Stimulated activated CD8-positive, alpha-beta memory T cell treated with anti-CD3 and anti-CD28 coated beads, Interleukin-15, amount 100 ng/mL, for 24 hours (primary cell): ENCODE measurements at regions not wholly inside any gene's neighbourhood (a gene's known extent, or its start where the extent isn't known, plus 50 kb on each side); places are given as distances from the start of the nearest gene placed in this dataset.
"Not testable (repeated sequence)": the region's sequence is repeated elsewhere in the genome, so short reads cannot be mapped to it uniquely, and the experiment has no call there.

Experiments
- DNase-seq: peaks from one replicate; pipeline ENCODE4 v3.0.0-alpha.2; 2020; ENCODE audit warnings: low read depth

DNA sequence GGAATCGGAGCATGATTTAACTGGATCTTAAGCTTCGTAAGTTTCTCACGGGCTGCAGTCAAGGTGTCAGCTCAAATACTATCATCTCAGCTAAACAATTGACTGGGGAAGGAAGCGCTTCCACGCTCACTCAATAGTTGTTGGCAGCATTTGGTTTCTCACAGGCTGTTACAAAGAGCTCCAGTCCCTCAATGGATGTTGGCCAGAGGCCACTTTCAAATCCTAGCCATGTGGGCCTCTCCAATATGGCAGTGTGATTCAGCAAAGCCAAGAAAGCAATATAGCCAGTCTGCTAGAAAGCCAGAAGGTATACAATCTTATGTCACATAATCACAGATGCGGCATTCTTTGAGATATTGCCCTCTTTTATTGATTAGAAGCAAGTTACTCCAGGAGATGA, 98.3 kb upstream of the PHACTR1 start:
- DNase-seq: no peak

DNA sequence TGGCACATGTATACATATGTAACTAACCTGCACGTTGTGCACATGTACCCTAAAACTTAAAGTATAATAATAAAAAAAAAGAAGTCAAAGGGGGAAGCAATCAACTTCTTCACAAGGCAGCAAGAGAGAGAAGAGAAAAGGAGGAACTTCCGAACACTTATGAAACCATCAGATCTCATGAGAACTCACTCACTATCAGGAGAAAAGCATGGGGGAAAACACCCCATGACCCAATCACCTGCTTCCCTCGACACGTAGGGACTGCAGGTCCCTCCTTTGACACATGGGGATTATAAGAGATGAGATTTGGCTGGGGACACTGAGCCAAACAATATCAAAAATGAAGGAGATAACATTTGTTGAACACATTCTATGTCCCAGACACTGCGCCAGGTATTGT, 94.8 kb upstream of the PHACTR1 start:
- DNase-seq: no peak

GRCh38 chr6:12622566-12622965, 94.0 kb upstream of the PHACTR1 start:
- DNase-seq: no peak

- DNase-seq: no peak
Measured at GRCh38 chr6:12624142-12624837, 92.3 kb upstream of the PHACTR1 start.

DNA sequence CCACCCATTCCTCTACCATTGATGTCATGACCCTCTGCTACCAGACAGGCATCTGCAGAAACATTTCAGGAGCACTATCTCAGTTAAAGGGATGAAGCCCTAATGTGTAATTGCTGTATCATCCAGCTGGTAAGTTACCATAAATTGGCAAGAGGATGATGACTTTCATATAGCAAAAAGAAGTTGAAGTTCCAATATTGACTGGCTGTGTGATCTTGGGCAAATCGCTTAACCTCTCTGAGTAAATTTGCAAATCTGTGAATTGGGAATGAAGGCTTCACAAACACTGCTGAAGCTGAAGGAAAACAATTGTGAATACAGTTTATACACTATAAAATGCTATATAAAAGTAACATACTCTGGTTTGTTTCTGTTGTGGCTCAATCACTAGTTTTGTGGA, 89.5 kb upstream of the PHACTR1 start:
- no peak for DNase-seq

GRCh38 chr6:12628327-12628726, 88.2 kb upstream of the PHACTR1 start:
- DNase-seq: no peak

GRCh38 chr6:12633746-12634145, 82.8 kb upstream of the PHACTR1 start:
- DNase-seq: not testable (repeated sequence)

DNA sequence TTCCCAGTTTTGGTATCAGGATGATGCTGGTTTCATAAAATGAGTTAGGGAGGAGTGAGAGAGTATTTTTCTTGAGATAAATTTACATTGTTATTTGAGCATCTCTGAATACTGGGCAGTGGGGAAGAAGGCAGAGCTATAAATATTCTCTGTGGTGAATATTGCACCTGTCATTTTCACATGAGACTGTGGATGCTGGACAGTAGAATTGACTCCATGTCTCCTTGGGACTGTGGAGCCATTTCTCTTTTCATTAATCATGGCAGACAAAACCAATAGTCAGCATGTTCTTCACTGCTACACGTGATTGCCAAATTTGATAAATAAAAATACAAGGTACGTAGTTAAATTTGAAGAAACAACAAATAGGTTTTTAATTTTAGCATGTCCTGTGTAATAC, 81.2 kb upstream of the PHACTR1 start:
- no peak for DNase-seq

GRCh38 chr6:12635813-12636212, 80.8 kb upstream of the PHACTR1 start:
- no peak for DNase-seq

DNA sequence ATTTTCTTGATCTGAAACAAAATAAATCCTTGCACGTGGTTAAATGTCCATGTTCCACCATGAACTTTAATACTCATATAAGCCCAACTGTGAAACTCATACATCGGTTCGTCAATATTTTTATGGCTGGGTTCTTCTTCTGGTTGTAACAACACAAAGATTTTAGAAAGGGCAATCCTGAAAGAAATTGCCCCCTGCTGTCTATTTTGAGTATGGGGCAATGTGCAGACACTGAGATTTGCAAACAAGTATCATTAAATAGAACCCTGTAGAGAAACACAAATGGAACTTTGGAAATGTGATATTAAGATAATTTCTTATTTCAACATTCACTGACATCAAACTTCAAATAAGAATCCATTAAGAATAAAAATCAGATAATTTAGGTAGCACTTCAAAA, 80.2 kb upstream of the PHACTR1 start:
- no peak for DNase-seq

DNA sequence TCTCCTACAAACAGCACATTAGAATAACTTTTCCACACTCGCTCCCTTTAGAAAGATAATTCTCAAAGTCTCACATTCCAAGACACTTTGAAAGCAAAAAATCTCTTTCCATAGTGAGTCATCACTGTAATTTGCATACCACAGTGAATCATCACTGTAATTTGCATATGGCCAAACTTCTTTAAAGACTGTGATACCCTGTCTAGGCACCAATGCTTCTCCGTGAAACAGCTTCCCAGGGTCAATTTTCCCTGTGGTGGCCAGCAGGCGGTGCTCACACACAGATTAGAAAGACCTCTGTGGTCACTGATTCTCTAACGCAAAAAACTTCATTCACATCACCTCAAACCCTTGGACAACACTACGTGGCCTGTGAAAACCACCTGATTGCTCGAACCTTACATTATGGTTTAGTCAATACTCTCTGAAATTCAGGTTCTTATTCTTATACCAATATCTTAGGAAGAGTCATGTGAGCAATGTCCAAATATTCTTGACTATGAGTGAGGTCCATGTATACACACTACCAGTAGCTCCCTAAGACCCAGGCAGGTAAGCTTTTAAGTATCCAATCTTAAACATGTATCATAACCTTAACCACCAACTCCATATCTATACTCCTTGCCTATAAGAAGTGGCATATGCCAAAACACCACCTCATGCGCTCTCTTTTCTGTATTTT, 78.5 kb upstream of the PHACTR1 start:
- DNase-seq: peak; percentile 3

DNA sequence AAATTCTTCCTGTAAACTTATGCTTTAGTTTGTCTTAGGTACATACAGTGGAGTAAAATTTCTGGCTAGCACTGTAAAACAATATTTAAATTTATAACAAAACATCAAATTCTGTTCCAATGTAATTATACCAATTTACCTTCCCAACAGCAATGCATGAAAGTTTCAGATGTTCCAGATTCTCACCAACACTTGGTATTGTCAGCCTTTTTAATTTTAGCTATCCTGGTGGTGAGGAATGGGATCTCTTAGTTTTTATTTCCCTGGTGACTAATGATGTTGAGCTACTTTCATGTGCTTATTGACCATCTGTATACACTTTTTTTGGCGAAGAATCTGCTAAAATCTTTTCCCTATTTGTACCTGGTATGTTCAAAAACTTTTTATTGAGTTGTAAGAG, 76.1 kb upstream of the PHACTR1 start:
- no peak for DNase-seq

- not testable (repeated sequence) for DNase-seq
Measured at GRCh38 chr6:12641785-12642184, 74.8 kb upstream of the PHACTR1 start.

GRCh38 chr6:12645941-12646340, 70.6 kb upstream of the PHACTR1 start:
- no peak for DNase-seq

- no peak for DNase-seq
Measured at GRCh38 chr6:12648171-12648570, 68.4 kb upstream of the PHACTR1 start.

- no peak for DNase-seq
Measured at GRCh38 chr6:12649325-12649724, 67.2 kb upstream of the PHACTR1 start.

DNA sequence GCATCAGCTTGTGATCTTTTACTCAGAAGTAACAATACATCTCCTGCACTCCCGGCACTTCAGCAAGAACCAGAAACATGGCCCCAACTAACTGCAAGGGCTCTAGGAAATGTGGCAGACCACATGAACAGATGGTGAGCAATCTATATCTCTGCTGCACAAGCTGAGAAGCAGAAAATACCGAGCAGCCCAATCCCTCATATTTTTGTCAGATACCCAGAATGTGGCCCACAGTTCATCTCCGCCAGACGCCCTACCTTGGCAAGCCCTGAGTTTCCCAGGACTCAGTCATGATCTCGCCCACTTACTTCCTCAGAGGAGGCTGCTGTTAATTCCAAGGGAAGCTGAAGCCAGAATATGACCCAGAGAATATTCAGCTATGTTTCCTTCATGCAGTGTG, 63.1 kb upstream of the PHACTR1 start:
- no peak for DNase-seq

DNA sequence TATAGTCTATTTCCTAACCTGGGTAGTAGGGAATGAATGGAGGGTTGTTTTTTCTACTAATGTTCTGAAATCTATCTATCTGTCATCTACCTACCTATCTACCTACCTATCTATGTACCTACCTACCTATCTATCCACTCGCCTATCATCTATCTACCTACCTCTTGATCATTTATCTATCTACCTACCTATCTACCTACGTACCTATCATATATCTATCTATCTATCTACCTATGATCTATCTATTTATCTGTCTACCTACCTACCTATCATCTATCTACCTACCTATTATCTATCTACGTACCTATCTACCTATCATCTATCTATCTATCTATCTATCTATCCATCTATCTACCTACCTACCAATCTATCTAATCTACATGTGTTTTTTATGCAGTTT, 62.5 kb upstream of the PHACTR1 start:
- DNase-seq: no peak

DNA sequence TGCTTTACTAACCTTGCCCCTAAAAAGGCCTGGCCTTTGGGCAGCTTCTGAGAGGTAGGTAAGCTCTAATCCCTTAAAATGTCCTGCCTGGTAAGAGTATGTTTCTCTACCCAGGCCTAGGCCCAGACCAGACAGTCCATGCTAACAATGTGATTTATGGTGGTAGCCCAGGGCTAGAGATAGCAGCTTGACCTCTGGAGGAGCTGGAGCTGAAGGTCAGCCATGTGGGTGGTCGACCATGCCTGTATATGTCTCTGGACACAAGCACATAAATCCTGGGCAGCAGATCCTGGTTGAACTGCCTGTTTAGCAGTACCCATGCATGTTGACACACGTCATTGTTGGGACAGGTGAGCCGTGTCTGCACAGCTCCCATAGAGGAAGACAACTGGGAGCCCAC, 62.1 kb upstream of the PHACTR1 start:
- DNase-seq: no peak

GRCh38 chr6:12656906-12657305, 59.7 kb upstream of the PHACTR1 start:
- DNase-seq: no peak

DNA sequence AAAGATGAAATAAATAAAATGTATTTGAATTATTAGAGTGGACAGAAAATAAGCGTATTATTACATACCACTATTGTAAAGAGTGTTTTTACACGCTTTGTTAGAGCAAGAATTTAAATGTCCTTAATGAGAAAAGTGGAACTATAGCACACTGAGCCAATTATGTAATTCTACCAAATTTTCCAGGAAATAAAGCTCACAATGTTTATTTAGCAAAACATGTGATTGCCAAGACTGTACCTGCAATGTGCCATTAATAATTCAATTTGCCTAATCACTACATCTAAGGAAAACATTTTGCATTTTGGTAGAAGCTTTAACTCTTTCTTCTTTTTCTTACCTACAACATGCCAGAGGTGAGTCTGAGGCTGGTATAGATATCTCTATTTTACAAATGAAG, 58.7 kb upstream of the PHACTR1 start:
- no peak for DNase-seq

DNA sequence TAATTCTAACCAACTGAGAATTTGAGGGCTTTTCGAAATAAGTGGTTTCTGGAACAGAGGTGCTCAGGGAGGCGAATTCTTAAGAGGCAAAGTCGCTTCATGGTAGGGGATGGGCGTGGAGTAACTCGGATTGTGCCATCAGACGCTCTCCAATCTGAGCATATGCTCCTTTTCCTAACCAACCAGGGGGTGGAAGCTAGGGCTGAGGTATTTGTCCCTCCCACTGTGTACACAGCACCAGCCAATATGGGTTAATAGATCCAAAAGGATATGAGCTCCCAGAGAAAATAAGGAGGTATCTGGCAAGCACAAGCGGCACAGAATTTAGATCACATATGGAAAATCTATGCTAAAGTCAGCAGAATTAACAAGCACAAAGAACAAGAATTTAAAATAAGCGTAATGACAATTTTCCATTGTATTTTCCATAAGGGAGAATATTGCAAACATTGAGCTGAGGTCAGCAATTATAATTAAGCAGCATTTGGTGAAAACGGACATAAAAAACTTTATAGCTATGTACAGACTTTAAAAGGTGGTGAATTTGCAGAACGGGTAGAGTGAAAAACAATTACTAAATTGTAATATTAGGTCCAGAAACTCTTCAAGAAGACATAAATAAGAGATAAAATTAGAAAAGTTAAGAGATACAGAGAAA, 55.0 kb upstream of the PHACTR1 start:
- no peak for DNase-seq
